BLaER1 treated with 17β-estradiol and CSF1 and Interleukin-3, amounts not matched to agents 10 nM and 100 nM (cell line): ENCODE measurements at regions not wholly inside any gene's neighbourhood (a gene's known extent, or its start where the extent isn't known, plus 50 kb on each side); places are given as distances from the start of the nearest gene placed in this dataset.

Source experiments
- H3K27ac ChIP-seq, 11 experiments: shearing (Covaris generic); formaldehyde crosslinking; 2 replicates each; pipeline ENCODE4 v1.8.1; 2022
- H3K27me3 ChIP-seq, 11 experiments: shearing (Covaris generic); formaldehyde crosslinking; 2 replicates each; pipeline ENCODE4 v1.8.1; 2022
- H3K36me3 ChIP-seq, 11 experiments: shearing (Covaris generic); formaldehyde crosslinking; 2 replicates each; pipeline ENCODE4 v1.8.1; 2022
- H3K4me1 ChIP-seq, 10 experiments: shearing (Covaris generic); formaldehyde crosslinking; 2 replicates each; pipeline ENCODE4 v1.8.1; 2022
- H3K4me2 ChIP-seq, 11 experiments: shearing (Covaris generic); formaldehyde crosslinking; 2 replicates each; pipeline ENCODE4 v1.8.1; 2022
- H3K4me3 ChIP-seq, 10 experiments: shearing (Covaris generic); formaldehyde crosslinking; 2 replicates each; pipeline ENCODE4 v1.8.1; 2022
- H3K9ac ChIP-seq, 11 experiments: shearing (Covaris generic); formaldehyde crosslinking; 2 replicates each; pipeline ENCODE4 v1.8.1; 2022
- H3K9me3 ChIP-seq, 11 experiments: shearing (Covaris generic); formaldehyde crosslinking; replicated peaks in 1 of 11; 2 replicates each; pipeline ENCODE4 v1.8.1; 2022
- H4K20me1 ChIP-seq, 11 experiments: shearing (Covaris generic); formaldehyde crosslinking; 2 replicates each; pipeline ENCODE4 v1.8.1; 2022
- Cebpa-rat ChIP-seq, 11 experiments: shearing (Covaris generic); IDR thresholded peaks; 2 replicates each; pipeline ENCODE4 v1.8.1; 2022

- no peak for TF ChIP-seq Cebpa-rat (IDR thresholded peaks at IDR 0.05)
- no peak overlapping the region for H3K27ac ChIP-seq
- no peaks in the 10 kb centered on the region for H3K27me3 ChIP-seq
- H3K9ac ChIP-seq = no peak overlapping the region
- no peaks in the 10 kb centered on the region for H4K20me1 ChIP-seq
- H3K4me2 ChIP-seq = no peak overlapping the region
- H3K4me1 ChIP-seq = no peaks in the 10 kb centered on the region
- H3K4me3 ChIP-seq = no peak overlapping the region
- no peaks in the 10 kb centered on the region for H3K9me3 ChIP-seq
- no peaks in the 10 kb centered on the region for H3K36me3 ChIP-seq
Observed at GRCh38 chr2:157127249-157128012, 130.1 kb upstream of the GALNT5 start.

DNA sequence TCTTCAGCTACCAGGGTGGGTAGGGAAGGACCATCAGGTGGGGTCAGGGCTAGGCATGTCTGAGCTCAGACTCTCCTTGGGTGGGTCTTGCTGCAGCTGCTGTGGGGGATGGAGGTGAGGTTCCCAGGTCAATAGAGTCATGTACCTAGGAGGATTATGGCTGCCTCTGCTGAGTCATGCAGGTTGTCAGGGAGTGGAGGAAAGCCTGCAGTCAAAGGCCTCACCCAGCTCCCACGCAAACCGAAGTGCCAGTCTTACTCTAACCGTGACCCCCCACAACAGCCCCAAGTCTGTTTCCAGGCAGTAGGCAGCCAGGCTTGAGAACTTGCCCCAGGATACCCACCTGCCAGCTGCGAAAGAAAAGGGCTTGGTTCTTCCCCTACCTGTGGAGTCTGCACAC, 113.6 kb upstream of the GALNT5 start:
- no peaks in the 10 kb centered on the region; a peak in 1 of 22 replicates for H3K9me3 ChIP-seq
- H3K9ac ChIP-seq = no peak overlapping the region
- no peaks in the 10 kb centered on the region for H3K36me3 ChIP-seq
- no peaks in the 10 kb centered on the region for H3K4me1 ChIP-seq
- H3K27ac ChIP-seq = no peak overlapping the region
- no peaks in the 10 kb centered on the region for H4K20me1 ChIP-seq
- no peak overlapping the region for H3K4me2 ChIP-seq
- H3K27me3 ChIP-seq = no peaks in the 10 kb centered on the region
- H3K4me3 ChIP-seq = no peak overlapping the region
- TF ChIP-seq Cebpa-rat (IDR thresholded peaks at IDR 0.05) = no peak

DNA sequence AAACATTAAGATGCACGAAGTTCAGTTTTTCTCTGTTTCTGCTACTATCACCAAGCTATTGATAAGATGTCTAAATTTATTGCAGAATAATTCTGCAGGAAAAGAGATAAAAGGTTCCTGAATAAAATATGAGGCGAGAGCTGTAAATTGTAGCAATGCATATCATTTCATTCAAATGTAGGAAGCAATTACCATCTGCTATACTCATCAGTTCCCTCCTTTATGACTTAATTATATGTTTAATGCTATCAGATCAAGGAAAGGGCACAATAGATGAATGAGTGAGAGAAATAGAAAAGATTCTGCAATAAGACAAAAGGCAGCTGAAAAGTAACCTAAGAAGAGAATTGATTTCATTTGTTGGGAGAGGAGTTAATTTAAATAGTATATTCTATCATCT, 108.2 kb upstream of the GALNT5 start:
- H3K9ac ChIP-seq = no peak overlapping the region
- no peak overlapping the region for H3K27ac ChIP-seq
- H4K20me1 ChIP-seq = no peaks in the 10 kb centered on the region
- H3K4me1 ChIP-seq = no peaks in the 10 kb centered on the region
- H3K4me3 ChIP-seq = no peak overlapping the region
- no peak for TF ChIP-seq Cebpa-rat (IDR thresholded peaks at IDR 0.05)
- H3K27me3 ChIP-seq = no peaks in the 10 kb centered on the region
- no peak overlapping the region for H3K4me2 ChIP-seq
- no peaks in the 10 kb centered on the region for H3K9me3 ChIP-seq
- H3K36me3 ChIP-seq = no peaks in the 10 kb centered on the region

GRCh38 chr2:157150747-157151146, 106.8 kb upstream of the GALNT5 start:
- Histone ChIP-seq H3K4me1 (no peaks in the 10 kb centered on the region), H4K20me1 (no peaks in the 10 kb centered on the region), H3K4me3 (no peak overlapping the region), H3K4me2 (no peak overlapping the region), H3K9ac (no peak overlapping the region), H3K27me3 (no peaks in the 10 kb centered on the region), H3K36me3 (no peaks in the 10 kb centered on the region), H3K9me3 (no peaks in the 10 kb centered on the region), H3K27ac (no peak overlapping the region)
- TF ChIP-seq Cebpa-rat (IDR thresholded peaks at IDR 0.05) = no peak

GRCh38 chr2:157152362-157152761, 105.1 kb upstream of the GALNT5 start:
- no peaks in the 10 kb centered on the region for H4K20me1 ChIP-seq
- H3K4me1 ChIP-seq = no peaks in the 10 kb centered on the region
- H3K4me2 ChIP-seq = no peak overlapping the region
- no peaks in the 10 kb centered on the region for H3K36me3 ChIP-seq
- H3K27me3 ChIP-seq = no peaks in the 10 kb centered on the region
- no peak for TF ChIP-seq Cebpa-rat (IDR thresholded peaks at IDR 0.05)
- no peaks in the 10 kb centered on the region for H3K9me3 ChIP-seq
- no peak overlapping the region for H3K9ac ChIP-seq
- H3K4me3 ChIP-seq = no peak overlapping the region
- no peak overlapping the region for H3K27ac ChIP-seq

DNA sequence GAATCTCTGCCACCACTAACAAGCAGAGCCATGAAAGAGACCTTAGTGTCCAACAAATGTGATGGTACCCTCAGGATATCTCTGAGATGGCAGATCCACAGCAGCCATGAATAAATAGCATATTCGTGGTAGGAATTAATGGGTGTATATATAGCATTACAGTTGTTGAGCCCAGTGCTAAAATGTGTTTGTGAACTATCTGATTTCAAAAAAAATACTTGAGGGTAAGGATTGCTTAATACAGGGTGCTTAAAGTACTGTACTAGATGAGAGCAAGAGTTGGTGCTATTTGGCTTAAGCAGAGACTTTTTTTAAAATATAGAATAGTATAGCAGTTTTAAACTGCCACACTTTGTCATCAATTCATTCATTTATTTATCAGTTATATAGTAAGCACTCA, 101.5 kb upstream of the GALNT5 start:
- Histone ChIP-seq H3K36me3 (no peaks in the 10 kb centered on the region), H3K4me3 (no peak overlapping the region), H3K4me1 (no peaks in the 10 kb centered on the region), H4K20me1 (no peaks in the 10 kb centered on the region; a peak in 1 of 22 replicates), H3K9me3 (no peaks in the 10 kb centered on the region), H3K9ac (no peak overlapping the region), H3K4me2 (no peak overlapping the region), H3K27ac (no peak overlapping the region), H3K27me3 (no peaks in the 10 kb centered on the region)
- TF ChIP-seq Cebpa-rat (IDR thresholded peaks at IDR 0.05) = no peak

- H3K27me3 ChIP-seq = no peaks in the 10 kb centered on the region
- no peak overlapping the region for H3K4me2 ChIP-seq
- H3K4me3 ChIP-seq = no peak overlapping the region
- H3K4me1 ChIP-seq = no peaks in the 10 kb centered on the region
- H3K9me3 ChIP-seq = no peaks in the 10 kb centered on the region
- no peak overlapping the region for H3K27ac ChIP-seq
- no peak overlapping the region for H3K9ac ChIP-seq
- H4K20me1 ChIP-seq = no peaks in the 10 kb centered on the region; a peak in 1 of 22 replicates
- no peak for TF ChIP-seq Cebpa-rat (IDR thresholded peaks at IDR 0.05)
- H3K36me3 ChIP-seq = no peaks in the 10 kb centered on the region
Observed at GRCh38 chr2:157158111-157158510, 99.4 kb upstream of the GALNT5 start.

DNA sequence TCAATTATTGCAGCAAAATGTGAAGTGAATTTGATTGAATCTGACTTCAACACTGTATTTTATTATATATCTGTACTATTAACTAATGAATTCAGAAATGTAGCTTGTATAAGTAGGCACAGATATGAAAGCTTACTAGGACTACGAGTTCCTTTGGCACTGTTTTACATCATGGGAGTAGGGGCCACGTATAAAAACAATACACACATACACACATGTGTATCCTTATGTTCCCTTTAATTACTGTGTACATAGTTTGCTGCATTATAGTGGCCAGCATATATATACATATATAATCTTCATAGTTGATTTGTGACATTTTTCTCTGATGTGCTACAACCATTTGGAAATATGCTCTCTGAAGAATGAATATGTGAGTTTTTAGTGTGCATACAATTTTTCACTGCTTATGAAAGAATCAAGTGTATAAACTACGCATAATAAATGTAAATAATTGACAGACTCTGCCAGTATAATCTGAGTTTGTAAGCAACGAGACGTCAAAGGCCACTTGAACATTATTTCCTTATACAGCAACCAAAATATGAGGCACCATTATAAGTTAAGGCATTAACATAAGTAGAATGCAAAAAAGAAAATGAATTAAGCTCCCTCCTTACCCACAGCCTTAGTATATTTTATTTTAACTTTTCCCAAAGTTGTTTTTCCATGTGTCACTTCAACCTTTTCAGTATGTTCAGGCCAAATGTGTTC, 98.1 kb upstream of the GALNT5 start:
- H3K4me1 ChIP-seq = no peaks in the 10 kb centered on the region
- H3K4me3 ChIP-seq = no peak overlapping the region
- H3K36me3 ChIP-seq = no peaks in the 10 kb centered on the region
- H4K20me1 ChIP-seq = no peaks in the 10 kb centered on the region; a peak in 1 of 22 replicates
- no peak for TF ChIP-seq Cebpa-rat (IDR thresholded peaks at IDR 0.05)
- H3K4me2 ChIP-seq = no peak overlapping the region
- H3K9me3 ChIP-seq = peaks cover 3 to 6% (median 5%) of the 10 kb centered on the region in 11 experiments
- H3K27ac ChIP-seq = no peak overlapping the region
- no peak overlapping the region for H3K9ac ChIP-seq
- no peaks in the 10 kb centered on the region for H3K27me3 ChIP-seq

- Histone ChIP-seq H3K4me3 (no peak overlapping the region), H3K9ac (no peak overlapping the region), H3K9me3 (peaks cover 11 to 14% (median 12%) of the 10 kb centered on the region in 11 experiments), H3K4me1 (no peaks in the 10 kb centered on the region), H3K4me2 (no peak overlapping the region), H3K27ac (no peak overlapping the region), H4K20me1 (no peaks in the 10 kb centered on the region; a peak in 1 of 22 replicates), H3K27me3 (no peaks in the 10 kb centered on the region), H3K36me3 (no peaks in the 10 kb centered on the region; a peak in 1 of 22 replicates)
- TF ChIP-seq Cebpa-rat (IDR thresholded peaks at IDR 0.05) = no peak
Observed at GRCh38 chr2:157160111-157160510, 97.4 kb upstream of the GALNT5 start.

GRCh38 chr2:157164370-157164769, 93.1 kb upstream of the GALNT5 start:
- no peak overlapping the region for H3K4me2 ChIP-seq
- no peak for TF ChIP-seq Cebpa-rat (IDR thresholded peaks at IDR 0.05)
- H3K4me3 ChIP-seq = no peak overlapping the region
- no peaks in the 10 kb centered on the region for H3K27me3 ChIP-seq
- H3K9me3 ChIP-seq = peaks cover 18 to 20% (median 19%) of the 10 kb centered on the region in 11 experiments
- no peaks in the 10 kb centered on the region; a peak in 1 of 22 replicates for H3K36me3 ChIP-seq
- no peaks in the 10 kb centered on the region; a peak in 1 of 22 replicates for H4K20me1 ChIP-seq
- H3K4me1 ChIP-seq = no peaks in the 10 kb centered on the region
- no peak overlapping the region for H3K27ac ChIP-seq
- H3K9ac ChIP-seq = no peak overlapping the region
